ENCODE measurements at regions not wholly inside any gene's neighbourhood (a gene's known extent, or its start where the extent isn't known, plus 50 kb on each side); places are given as distances from the start of the nearest gene placed in this dataset.

- no peak for TF ChIP-seq CTCF (IDR thresholded peaks at IDR 0.05; ENCODE audit: poor library complexity, severe bottlenecking)
- no peak for TF ChIP-seq MXI1 (conservative IDR thresholded peaks at IDR 0.05; ENCODE audit: poor library complexity, severe bottlenecking)
- no peak for TF ChIP-seq POLR2AphosphoS5 (IDR thresholded peaks at IDR 0.05)
Measured at GRCh38 chr5:2544003-2544402, 207.5 kb downstream of the IRX2 start.

Data from neural cell (in vitro differentiated cells).